NT2/D1 (cell line): ENCODE measurements at regions not wholly inside any gene's neighbourhood (a gene's known extent, or its start where the extent isn't known, plus 50 kb on each side); places are given as distances from the start of the nearest gene placed in this dataset.

Experiments
- SUZ12 ChIP-seq: IDR thresholded peaks from 2 replicates; pipeline ENCODE4 v1.6.1; 2011; ENCODE audit not compliant: insufficient read length, insufficient read depth; ENCODE audit errors: extremely low read depth
- YY1 ChIP-seq: IDR thresholded peaks from 2 replicates; pipeline ENCODE4 v1.6.1; 2011; ENCODE audit not compliant: insufficient read length, insufficient read depth
- ZNF274 ChIP-seq: IDR thresholded peaks from 2 replicates; pipeline ENCODE4 v1.6.1; 2011; ENCODE audit warnings: mild to moderate bottlenecking, low read depth, low read length

GRCh38 chr11:38315151-38315550 lies 1717.1 kb upstream of the RAG2 start:
- TF ChIP-seq SUZ12 (no peak), YY1 (no peak), ZNF274 (no peak)
